Colonic mucosa (tissue), 4 donors: ENCODE measurements at regions not wholly inside any gene's neighbourhood (a gene's known extent, or its start where the extent isn't known, plus 50 kb on each side); places are given as distances from the start of the nearest gene placed in this dataset.
A peak's percentile ranks its signal among the peaks of the same experiment; 100 is the strongest.

Source experiments
- DNase-seq: peaks from one replicate; pipeline ENCODE4 v3.0.0-alpha.2; 2020
- H3K27ac ChIP-seq: fragments of 200-600 bp; one replicate; pipeline ENCODE4 v1.8.0; 2021
- H3K27me3 ChIP-seq: fragments of 200-600 bp; one replicate; pipeline ENCODE4 v1.8.0; 2021
- H3K36me3 ChIP-seq: fragments of 200-600 bp; one replicate; pipeline ENCODE4 v1.8.0; 2021
- H3K4me1 ChIP-seq: fragments of 200-600 bp; one replicate; pipeline ENCODE4 v1.8.0; 2021; ENCODE audit warnings: mild to moderate bottlenecking
- H3K4me3 ChIP-seq: fragments of 200-600 bp; one replicate; pipeline ENCODE4 v1.8.0; 2021
- H3K9ac ChIP-seq, 2 donors: one replicate each; pipeline ENCODE4 v1.7.0; 2013; ENCODE audit warnings: control low read depth in 2 of 2, low read depth in 2 of 2, low read length in 2 of 2
- H3K9me3 ChIP-seq: fragments of 200-600 bp; one replicate; pipeline ENCODE4 v1.8.0; 2021
- intact Hi-C: fragments of 100-400 bp; cut with DNase I; formaldehyde crosslinking; loops from one replicate; pipeline ENCODE4 v1.14.1; 2022
- TF ChIP-seq, protein P1 (sequence below): fragments of 200-600 bp; IDR thresholded peaks from one replicate; pipeline ENCODE4 v1.8.0; 2022; ENCODE audit warnings: antibody characterized with exemption, mild to moderate bottlenecking
- donor health status: healthy.
- donor health status: DM: no; HTN: no; CAD: no.
- donor health status: DM: no; HTN: no; CAD: no.

DNA sequence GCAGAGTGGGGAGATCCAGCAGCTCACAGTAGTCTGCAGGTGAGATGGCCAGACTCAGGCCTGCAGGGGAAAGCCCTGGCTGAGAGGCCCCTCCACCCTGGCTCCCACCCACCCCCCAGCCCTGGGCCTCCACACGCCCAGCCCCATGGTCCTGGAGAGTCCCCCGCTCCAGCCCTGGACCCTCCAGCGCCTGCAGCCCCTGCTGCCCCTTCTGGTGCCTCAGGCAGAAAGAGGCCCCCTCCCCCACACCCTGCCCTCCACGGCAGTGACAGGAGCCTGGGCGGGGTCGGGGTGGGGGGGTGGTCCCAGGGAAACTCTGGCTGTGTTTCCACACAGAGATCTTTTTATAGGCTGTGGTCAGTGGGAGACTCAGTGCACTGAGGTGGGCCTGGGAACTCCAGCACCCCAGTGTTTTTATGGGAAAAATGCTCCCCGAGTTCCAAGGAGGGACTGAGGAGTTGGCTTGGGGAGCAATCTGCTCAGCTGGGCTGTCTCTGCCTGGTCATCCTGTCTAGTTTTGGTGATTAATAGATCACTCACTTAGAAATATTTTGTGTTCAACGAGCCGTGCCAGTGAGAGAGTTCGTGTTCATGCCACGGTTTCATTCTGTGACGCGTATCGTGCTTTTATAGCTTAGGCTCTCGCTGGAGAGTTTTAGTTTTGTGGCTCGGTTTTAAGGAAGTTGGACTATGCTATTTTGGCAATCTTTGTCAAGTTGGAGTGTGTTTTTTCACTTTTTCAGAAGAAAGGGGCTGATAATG, 53.1 kb upstream of the HGFAC start:
- Histone ChIP-seq H3K4me3 (no peak overlapping the region), H3K9ac (peak overlapping the region; percentile 16 to 34), H3K36me3 (no peaks in the 10 kb centered on the region), H3K4me1 (no peaks in the 10 kb centered on the region), H3K9me3 (no peaks in the 10 kb centered on the region), H3K27ac (peak overlapping the region; percentile 60), H3K27me3 (no peaks in the 10 kb centered on the region)
- no peak for DNase-seq
- TF ChIP-seq, protein P1, sequence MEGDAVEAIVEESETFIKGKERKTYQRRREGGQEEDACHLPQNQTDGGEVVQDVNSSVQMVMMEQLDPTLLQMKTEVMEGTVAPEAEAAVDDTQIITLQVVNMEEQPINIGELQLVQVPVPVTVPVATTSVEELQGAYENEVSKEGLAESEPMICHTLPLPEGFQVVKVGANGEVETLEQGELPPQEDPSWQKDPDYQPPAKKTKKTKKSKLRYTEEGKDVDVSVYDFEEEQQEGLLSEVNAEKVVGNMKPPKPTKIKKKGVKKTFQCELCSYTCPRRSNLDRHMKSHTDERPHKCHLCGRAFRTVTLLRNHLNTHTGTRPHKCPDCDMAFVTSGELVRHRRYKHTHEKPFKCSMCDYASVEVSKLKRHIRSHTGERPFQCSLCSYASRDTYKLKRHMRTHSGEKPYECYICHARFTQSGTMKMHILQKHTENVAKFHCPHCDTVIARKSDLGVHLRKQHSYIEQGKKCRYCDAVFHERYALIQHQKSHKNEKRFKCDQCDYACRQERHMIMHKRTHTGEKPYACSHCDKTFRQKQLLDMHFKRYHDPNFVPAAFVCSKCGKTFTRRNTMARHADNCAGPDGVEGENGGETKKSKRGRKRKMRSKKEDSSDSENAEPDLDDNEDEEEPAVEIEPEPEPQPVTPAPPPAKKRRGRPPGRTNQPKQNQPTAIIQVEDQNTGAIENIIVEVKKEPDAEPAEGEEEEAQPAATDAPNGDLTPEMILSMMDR: no peak
- intact Hi-C loops: no loop called here

DNA sequence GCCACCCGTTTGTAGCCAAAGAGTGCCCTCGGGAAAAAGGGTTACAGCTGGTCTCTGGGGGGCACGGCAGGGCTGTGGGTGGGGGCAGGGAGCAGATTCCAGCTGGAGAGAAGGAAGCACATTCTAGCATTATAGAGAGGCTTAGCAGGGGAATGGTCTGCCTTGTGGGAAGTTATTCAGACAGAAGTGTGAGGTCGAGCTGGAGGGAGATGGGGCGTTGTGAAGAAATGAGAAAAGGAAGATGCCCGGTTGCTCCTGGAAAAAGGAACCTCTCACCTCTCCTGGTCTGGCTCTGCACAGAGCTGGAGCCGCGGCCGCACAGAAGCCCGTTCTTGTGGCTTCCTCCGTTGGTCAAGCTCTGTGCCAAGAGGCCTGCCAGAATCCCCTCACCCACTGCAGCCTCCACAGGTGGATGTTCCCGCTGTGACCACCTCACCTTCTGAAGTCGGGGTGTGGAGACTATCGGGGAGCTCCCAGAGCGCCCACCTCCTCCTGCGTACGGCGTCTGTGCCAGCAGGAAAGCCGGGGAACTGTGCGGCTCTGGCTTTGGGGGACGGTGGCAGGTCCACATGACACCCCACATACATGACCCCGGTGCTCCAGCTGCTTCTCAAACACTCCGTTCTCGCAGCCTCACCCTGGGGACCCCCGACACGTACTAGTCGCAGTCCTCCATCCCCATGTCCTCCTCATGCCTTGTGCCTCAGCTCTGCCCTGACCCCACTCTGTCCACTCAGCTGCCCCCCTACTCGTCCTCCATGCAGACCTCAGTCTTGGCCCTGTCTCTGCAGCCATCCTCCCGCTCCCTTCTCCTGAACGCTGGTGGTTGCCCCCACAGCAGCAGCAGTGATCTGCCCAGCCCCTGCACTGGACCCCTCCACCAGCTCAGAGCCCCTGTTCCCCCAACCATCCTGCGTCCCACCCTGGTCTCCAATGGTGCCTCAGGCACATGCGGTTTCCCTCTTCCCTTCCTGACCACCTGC, 52.2 kb upstream of the HGFAC start:
- Histone ChIP-seq H3K27me3 (no peaks in the 10 kb centered on the region), H3K27ac (peak overlapping the region; percentile 60), H3K4me1 (no peaks in the 10 kb centered on the region), H3K4me3 (no peak overlapping the region), H3K36me3 (no peaks in the 10 kb centered on the region), H3K9me3 (no peaks in the 10 kb centered on the region), H3K9ac (peak overlapping the region; percentile 12 to 16)
- TF ChIP-seq, protein P1: no peak
- intact Hi-C loops: no loop called here
- DNase-seq: no peak

DNA sequence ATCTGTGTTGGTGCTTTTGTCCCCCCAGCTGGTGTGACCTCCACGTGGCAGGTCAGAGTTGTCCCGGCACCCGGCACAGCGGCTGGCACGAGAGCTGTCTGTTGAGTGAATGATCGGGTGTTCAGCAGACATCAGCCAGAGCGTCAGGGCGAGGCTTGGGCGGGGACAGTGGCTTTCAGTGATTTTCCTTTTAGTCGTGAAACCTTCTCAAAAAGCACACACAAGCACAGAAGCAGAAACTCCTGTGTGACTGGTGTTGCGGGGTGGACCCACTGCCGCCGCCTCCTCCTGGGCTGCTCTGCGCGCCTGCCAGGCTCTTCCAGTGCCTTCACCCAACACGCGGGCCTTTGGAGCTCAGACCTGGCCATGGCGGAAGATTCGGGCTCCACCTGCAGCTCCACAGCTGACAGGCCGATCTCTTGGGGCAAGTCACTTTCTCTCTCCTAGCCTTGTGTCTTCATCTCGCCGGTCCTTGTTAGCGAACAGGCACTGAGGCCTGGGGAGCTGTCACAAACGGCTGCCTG, 51.4 kb upstream of the HGFAC start:
- no peak overlapping the region for H3K4me3 ChIP-seq
- H3K4me1 ChIP-seq: no peaks in the 10 kb centered on the region
- H3K9me3 ChIP-seq: no peaks in the 10 kb centered on the region
- intact Hi-C loops: no loop called here
- H3K27ac ChIP-seq: no peak overlapping the region
- H3K27me3 ChIP-seq: no peaks in the 10 kb centered on the region
- TF ChIP-seq, protein P1: no peak
- H3K36me3 ChIP-seq: no peaks in the 10 kb centered on the region
- no peak for DNase-seq
- no peak overlapping the region for H3K9ac ChIP-seq

DNA sequence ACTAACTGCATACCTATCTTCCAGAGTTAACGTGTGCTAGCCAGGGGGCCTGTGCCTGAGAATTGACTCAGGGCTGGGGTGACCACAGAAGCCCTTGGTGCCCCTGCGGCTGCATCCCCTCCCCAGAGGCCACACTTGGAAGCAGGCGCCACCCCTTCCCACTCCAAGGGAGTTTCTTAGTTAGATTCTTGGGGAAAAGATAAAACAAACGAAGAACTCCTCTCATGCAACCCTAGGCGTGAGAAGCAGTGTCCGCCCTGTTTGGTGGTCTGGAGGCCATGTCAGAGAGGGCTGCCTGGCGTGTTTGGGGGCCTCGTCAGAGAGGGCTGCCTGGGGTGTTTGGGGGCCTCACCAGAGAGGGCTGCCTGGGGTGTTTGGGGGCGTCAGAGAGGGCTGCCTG, 50.3 kb upstream of the HGFAC start:
- no peak overlapping the region for H3K9ac ChIP-seq

More for the DNA sequence above, 50.3 kb upstream of the HGFAC start:
- intact Hi-C loops: no loop called here
- no peak for DNase-seq
- no peaks in the 10 kb centered on the region for H3K27me3 ChIP-seq
- H3K9me3 ChIP-seq: no peaks in the 10 kb centered on the region
- no peaks in the 10 kb centered on the region for H3K4me1 ChIP-seq
- TF ChIP-seq, protein P1: no peak
- H3K4me3 ChIP-seq: no peak overlapping the region
- H3K27ac ChIP-seq: no peak overlapping the region
- no peaks in the 10 kb centered on the region for H3K36me3 ChIP-seq
